ENCODE measurements at regions not wholly inside any gene's neighbourhood (a gene's known extent, or its start where the extent isn't known, plus 50 kb on each side); places are given as distances from the start of the nearest gene placed in this dataset.

- POLR2A ChIA-PET = no interaction called here
- ATAC-seq = no peak
- Mint-ChIP-seq H3K4me3 (no peak overlapping the region), H3K36me3 (peaks cover 0 to 6% (median 0%) of the 10 kb centered on the region in 5 donors), H3K27ac (no peak overlapping the region), H3K27me3 (peaks cover 13 to 36% (median 19%) of the 10 kb centered on the region in 5 donors), H3K9me3 (peaks cover 0 to 5% (median 0%) of the 10 kb centered on the region in 11 donors), H3K4me1 (no peaks in the 10 kb centered on the region)
- Histone ChIP-seq H3K27me3 (ENCODE audit: control insufficient read depth in 2 of 2, insufficient read depth in 2 of 2, low read length in 2 of 2) (no peaks in the 10 kb centered on the region), H3K27ac (ENCODE audit: low read depth, low read length) (no peak overlapping the region), H3K4me3 (ENCODE audit: low read length) (no peak overlapping the region), H3K9me3 (ENCODE audit: control insufficient read depth in 2 of 3, low read length in 3 of 3) (no peaks in the 10 kb centered on the region), H3K36me3 (ENCODE audit: control insufficient read depth in 2 of 3, insufficient read depth in 3 of 3, low read length in 3 of 3) (no peaks in the 10 kb centered on the region), H3K4me1 (ENCODE audit: control insufficient read depth in 2 of 2, insufficient read depth in 2 of 2, low read length in 2 of 2) (no peaks in the 10 kb centered on the region)
- no peak for DNase-seq
- CTCF ChIA-PET = no interaction called here
- intact Hi-C loops (cut with micrococcal nuclease) = no loop called here
These were observed 57.3 kb upstream of the MET start for GRCh38 chr7:116614499-116615262.

GRCh38 chr7:116616555-116617059, 55.4 kb upstream of the MET start:
- peaks cover 0 to 12% (median 6%) of the 10 kb centered on the region in 11 donors for H3K9me3 Mint-ChIP-seq
- no peak for DNase-seq
- no peaks in the 10 kb centered on the region for H3K4me1 Mint-ChIP-seq
- H3K9me3 ChIP-seq (ENCODE audit: control insufficient read depth in 2 of 3, low read length in 3 of 3) = peaks cover 0 to 8% (median 0%) of the 10 kb centered on the region in 3 experiments
- no peak overlapping the region for H3K27ac ChIP-seq (ENCODE audit: low read depth, low read length)
- ChIA-PET CTCF (no interaction called here), POLR2A (no interaction called here)
- H3K27ac Mint-ChIP-seq = no peak overlapping the region
- no peaks in the 10 kb centered on the region for H3K27me3 ChIP-seq (ENCODE audit: control insufficient read depth in 2 of 2, insufficient read depth in 2 of 2, low read length in 2 of 2)
- no peak overlapping the region for H3K4me3 ChIP-seq (ENCODE audit: low read length)
- H3K36me3 ChIP-seq (ENCODE audit: control insufficient read depth in 2 of 3, insufficient read depth in 3 of 3, low read length in 3 of 3) = no peaks in the 10 kb centered on the region
- H3K4me3 Mint-ChIP-seq = no peak overlapping the region
- H3K4me1 ChIP-seq (ENCODE audit: control insufficient read depth in 2 of 2, insufficient read depth in 2 of 2, low read length in 2 of 2) = no peaks in the 10 kb centered on the region
- H3K27me3 Mint-ChIP-seq = peaks cover 13 to 24% (median 15%) of the 10 kb centered on the region in 5 donors
- peaks cover 0 to 8% (median 0%) of the 10 kb centered on the region in 5 donors for H3K36me3 Mint-ChIP-seq
- intact Hi-C loops (cut with micrococcal nuclease) = no loop called here
- no peak for ATAC-seq

GRCh38 chr7:116617878-116618277, 54.1 kb upstream of the MET start:
- H3K9me3 ChIP-seq (ENCODE audit: control insufficient read depth in 2 of 3, low read length in 3 of 3) = peaks cover 0 to 8% (median 0%) of the 10 kb centered on the region in 3 experiments
- H3K27ac Mint-ChIP-seq = no peak overlapping the region
- H3K9me3 Mint-ChIP-seq = peaks cover 0 to 15% (median 6%) of the 10 kb centered on the region in 11 donors
- peaks cover 13 to 19% (median 18%) of the 10 kb centered on the region in 5 donors for H3K27me3 Mint-ChIP-seq
- intact Hi-C loops (cut with micrococcal nuclease) = no loop called here
- H3K27me3 ChIP-seq (ENCODE audit: control insufficient read depth in 2 of 2, insufficient read depth in 2 of 2, low read length in 2 of 2) = no peaks in the 10 kb centered on the region
- ATAC-seq (no peak), DNase-seq (no peak)
- no peak overlapping the region for H3K4me3 ChIP-seq (ENCODE audit: low read length)
- POLR2A ChIA-PET = no interaction called here
- H3K4me1 Mint-ChIP-seq = no peaks in the 10 kb centered on the region
- no peak overlapping the region for H3K4me3 Mint-ChIP-seq
- H3K36me3 ChIP-seq (ENCODE audit: control insufficient read depth in 2 of 3, insufficient read depth in 3 of 3, low read length in 3 of 3) = no peaks in the 10 kb centered on the region
- peaks cover 0 to 8% (median 0%) of the 10 kb centered on the region in 5 donors for H3K36me3 Mint-ChIP-seq
- H3K27ac ChIP-seq (ENCODE audit: low read depth, low read length) = no peak overlapping the region
- H3K4me1 ChIP-seq (ENCODE audit: control insufficient read depth in 2 of 2, insufficient read depth in 2 of 2, low read length in 2 of 2) = no peaks in the 10 kb centered on the region
- CTCF ChIA-PET = no interaction called here

- CTCF ChIA-PET = no interaction called here
- H3K4me3 Mint-ChIP-seq = no peak overlapping the region
- H3K27me3 Mint-ChIP-seq = peaks cover 8 to 18% (median 15%) of the 10 kb centered on the region in 5 donors
These were observed 53.5 kb upstream of the MET start for GRCh38 chr7:116618338-116619128.

GRCh38 chr7:116621649-116622048, 50.3 kb upstream of the MET start:
- no peak overlapping the region for H3K27ac ChIP-seq (ENCODE audit: low read depth, low read length)
- H3K27me3 Mint-ChIP-seq = peaks cover 2 to 24% (median 21%) of the 10 kb centered on the region in 5 donors
- no peak for DNase-seq
- ChIA-PET CTCF (no interaction called here), POLR2A (no interaction called here)
- H3K4me1 ChIP-seq (ENCODE audit: control insufficient read depth in 2 of 2, insufficient read depth in 2 of 2, low read length in 2 of 2) = no peaks in the 10 kb centered on the region
- peak; percentile 64 for ATAC-seq
- H3K4me3 ChIP-seq (ENCODE audit: low read length) = no peak overlapping the region
- H3K27ac Mint-ChIP-seq = no peak overlapping the region
- H3K4me3 Mint-ChIP-seq = no peak overlapping the region
- H3K36me3 ChIP-seq (ENCODE audit: control insufficient read depth in 2 of 3, insufficient read depth in 3 of 3, low read length in 3 of 3) = no peaks in the 10 kb centered on the region
- no peaks in the 10 kb centered on the region for H3K27me3 ChIP-seq (ENCODE audit: control insufficient read depth in 2 of 2, insufficient read depth in 2 of 2, low read length in 2 of 2)
- peaks cover 0 to 8% (median 0%) of the 10 kb centered on the region in 3 experiments for H3K9me3 ChIP-seq (ENCODE audit: control insufficient read depth in 2 of 3, low read length in 3 of 3)
- peaks cover 0 to 16% (median 6%) of the 10 kb centered on the region in 11 donors for H3K9me3 Mint-ChIP-seq
- no peaks in the 10 kb centered on the region for H3K4me1 Mint-ChIP-seq
- intact Hi-C loops (cut with micrococcal nuclease) = no loop called here
- H3K36me3 Mint-ChIP-seq = peaks cover 0 to 8% (median 0%) of the 10 kb centered on the region in 5 donors

More at GRCh38 chr7:116618338-116619128, 53.5 kb upstream of the MET start:
- no peaks in the 10 kb centered on the region for H3K4me1 Mint-ChIP-seq
- Histone ChIP-seq H3K4me1 (ENCODE audit: control insufficient read depth in 2 of 2, insufficient read depth in 2 of 2, low read length in 2 of 2) (no peaks in the 10 kb centered on the region), H3K4me3 (ENCODE audit: low read length) (no peak overlapping the region), H3K27me3 (ENCODE audit: control insufficient read depth in 2 of 2, insufficient read depth in 2 of 2, low read length in 2 of 2) (no peaks in the 10 kb centered on the region), H3K9me3 (ENCODE audit: control insufficient read depth in 2 of 3, low read length in 3 of 3) (peaks cover 0 to 8% (median 0%) of the 10 kb centered on the region in 3 experiments), H3K36me3 (ENCODE audit: control insufficient read depth in 2 of 3, insufficient read depth in 3 of 3, low read length in 3 of 3) (no peaks in the 10 kb centered on the region), H3K27ac (ENCODE audit: low read depth, low read length) (no peak overlapping the region)
- H3K36me3 Mint-ChIP-seq = peaks cover 0 to 8% (median 0%) of the 10 kb centered on the region in 5 donors
- peaks cover 0 to 16% (median 6%) of the 10 kb centered on the region in 11 donors for H3K9me3 Mint-ChIP-seq
- POLR2A ChIA-PET = no interaction called here
- intact Hi-C loops (cut with micrococcal nuclease) = no loop called here
- ATAC-seq (peak; percentile 32), DNase-seq (no peak)
- H3K27ac Mint-ChIP-seq = no peak overlapping the region
